H1 (cell line): ENCODE measurements at regions not wholly inside any gene's neighbourhood (a gene's known extent, or its start where the extent isn't known, plus 50 kb on each side); places are given as distances from the start of the nearest gene placed in this dataset.

Experiments used
- EZH2 ChIP-seq: fragments of 200-600 bp; sonication (generic); IDR thresholded peaks from 2 replicates; pipeline ENCODE4 v1.7.1; 2012; ENCODE audit warnings: low read depth, mild to moderate bottlenecking, moderate library complexity, low read length, inconsistent platforms; ENCODE audit not compliant: severe bottlenecking
- SIX5 ChIP-seq: IDR thresholded peaks from 2 replicates; pipeline ENCODE4 v1.6.1; 2011; ENCODE audit warnings: mild to moderate bottlenecking, low read depth, low read length
- TF ChIP-seq, protein P1 (sequence below), 3 experiments: IDR thresholded peaks; 1 replicate in 2 of 3; 2 replicates in 1 of 3; pipeline versions ENCODE4 v1.5.1 to v1.6.1; 2011; ENCODE audit warnings: low read length in 3 of 3, mild to moderate bottlenecking in 3 of 3, inconsistent platforms in 2 of 3, low read depth in 1 of 3, moderate library complexity in 1 of 3; ENCODE audit not compliant: insufficient read depth in 1 of 3; ENCODE audit errors: control extremely low read depth in 1 of 3

DNA sequence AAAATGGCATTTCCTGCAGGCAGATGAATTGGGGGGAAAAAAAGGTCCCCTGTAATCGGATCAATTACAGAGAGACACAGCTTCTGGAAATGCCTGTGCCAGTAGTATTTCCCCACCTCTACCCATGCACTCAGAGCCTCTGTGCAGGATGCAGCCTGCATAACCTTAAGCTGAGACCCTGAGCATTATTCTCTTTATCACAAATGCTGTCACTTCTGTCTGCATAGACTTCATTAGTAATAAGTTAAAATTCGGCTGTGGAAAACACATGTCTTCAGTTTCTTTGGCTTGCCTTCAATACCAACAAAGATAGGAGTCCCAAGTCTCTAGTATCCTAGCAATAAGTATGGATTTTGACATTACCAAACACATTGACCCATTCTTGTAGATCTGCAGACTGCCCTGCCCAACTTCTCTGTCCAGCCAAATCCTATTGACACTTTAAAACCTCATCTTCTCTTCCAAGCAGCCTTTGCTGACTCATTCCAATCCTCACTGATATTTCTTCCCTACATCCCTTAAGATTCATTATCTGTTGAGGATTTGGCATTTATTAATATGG lies 70.8 kb downstream of the LUZP4 start:
- TF ChIP-seq, protein P1, sequence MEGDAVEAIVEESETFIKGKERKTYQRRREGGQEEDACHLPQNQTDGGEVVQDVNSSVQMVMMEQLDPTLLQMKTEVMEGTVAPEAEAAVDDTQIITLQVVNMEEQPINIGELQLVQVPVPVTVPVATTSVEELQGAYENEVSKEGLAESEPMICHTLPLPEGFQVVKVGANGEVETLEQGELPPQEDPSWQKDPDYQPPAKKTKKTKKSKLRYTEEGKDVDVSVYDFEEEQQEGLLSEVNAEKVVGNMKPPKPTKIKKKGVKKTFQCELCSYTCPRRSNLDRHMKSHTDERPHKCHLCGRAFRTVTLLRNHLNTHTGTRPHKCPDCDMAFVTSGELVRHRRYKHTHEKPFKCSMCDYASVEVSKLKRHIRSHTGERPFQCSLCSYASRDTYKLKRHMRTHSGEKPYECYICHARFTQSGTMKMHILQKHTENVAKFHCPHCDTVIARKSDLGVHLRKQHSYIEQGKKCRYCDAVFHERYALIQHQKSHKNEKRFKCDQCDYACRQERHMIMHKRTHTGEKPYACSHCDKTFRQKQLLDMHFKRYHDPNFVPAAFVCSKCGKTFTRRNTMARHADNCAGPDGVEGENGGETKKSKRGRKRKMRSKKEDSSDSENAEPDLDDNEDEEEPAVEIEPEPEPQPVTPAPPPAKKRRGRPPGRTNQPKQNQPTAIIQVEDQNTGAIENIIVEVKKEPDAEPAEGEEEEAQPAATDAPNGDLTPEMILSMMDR (IDR thresholded peaks at IDR 0.05; ENCODE audit: control extremely low read depth in 1 of 3, insufficient read depth in 1 of 3, low read depth in 1 of 3, low read length in 3 of 3): no peak
- no peak for TF ChIP-seq EZH2
- no peak for TF ChIP-seq SIX5
